ENCODE measurements at regions not wholly inside any gene's neighbourhood (a gene's known extent, or its start where the extent isn't known, plus 50 kb on each side); places are given as distances from the start of the nearest gene placed in this dataset.

DNA sequence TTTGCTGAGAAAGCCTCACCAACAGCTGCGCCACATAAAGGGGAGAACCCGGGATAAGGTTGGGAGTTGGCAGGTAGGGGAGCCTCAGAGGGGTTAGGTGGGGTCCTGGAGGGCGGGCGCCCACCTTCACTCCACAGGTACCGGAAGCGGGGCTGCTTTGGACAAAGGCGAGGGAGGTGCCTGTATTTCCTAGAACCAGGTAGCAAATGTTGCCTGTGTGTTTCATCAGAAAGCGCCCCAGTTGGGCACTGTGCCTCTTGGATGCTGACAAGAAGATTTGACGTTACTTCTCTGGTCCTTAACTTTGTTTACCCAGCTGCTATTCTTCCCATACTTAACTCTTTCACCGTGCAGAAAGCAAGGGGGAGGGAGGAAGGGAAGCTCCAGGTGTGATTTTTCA lies 278.9 kb downstream of the ZNF536 start:
- Histone ChIP-seq H3K36me3 (no peaks in the 10 kb centered on the region), H3K4me3 (no peak overlapping the region), H3K4me1 (replicated peaks) (no peaks in the 10 kb centered on the region), H3K27me3 (replicated peaks; ENCODE audit: insufficient read depth) (peaks cover 3% of the 10 kb centered on the region), H3K27ac (no peak overlapping the region), H3K9me3 (no peaks in the 10 kb centered on the region)
- WGBS, result 38% methylated on average over 10 of the region's 10 CpGs
- intact Hi-C loops (cut with DNase I), result loop anchor here (10.0 kb wide), 1 partner anchor 876 kb away; no protein-coding TSS in a partner anchor
- DNase-seq (ENCODE audit: low spot score), result no peak
- TF ChIP-seq, protein P1, sequence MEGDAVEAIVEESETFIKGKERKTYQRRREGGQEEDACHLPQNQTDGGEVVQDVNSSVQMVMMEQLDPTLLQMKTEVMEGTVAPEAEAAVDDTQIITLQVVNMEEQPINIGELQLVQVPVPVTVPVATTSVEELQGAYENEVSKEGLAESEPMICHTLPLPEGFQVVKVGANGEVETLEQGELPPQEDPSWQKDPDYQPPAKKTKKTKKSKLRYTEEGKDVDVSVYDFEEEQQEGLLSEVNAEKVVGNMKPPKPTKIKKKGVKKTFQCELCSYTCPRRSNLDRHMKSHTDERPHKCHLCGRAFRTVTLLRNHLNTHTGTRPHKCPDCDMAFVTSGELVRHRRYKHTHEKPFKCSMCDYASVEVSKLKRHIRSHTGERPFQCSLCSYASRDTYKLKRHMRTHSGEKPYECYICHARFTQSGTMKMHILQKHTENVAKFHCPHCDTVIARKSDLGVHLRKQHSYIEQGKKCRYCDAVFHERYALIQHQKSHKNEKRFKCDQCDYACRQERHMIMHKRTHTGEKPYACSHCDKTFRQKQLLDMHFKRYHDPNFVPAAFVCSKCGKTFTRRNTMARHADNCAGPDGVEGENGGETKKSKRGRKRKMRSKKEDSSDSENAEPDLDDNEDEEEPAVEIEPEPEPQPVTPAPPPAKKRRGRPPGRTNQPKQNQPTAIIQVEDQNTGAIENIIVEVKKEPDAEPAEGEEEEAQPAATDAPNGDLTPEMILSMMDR (IDR thresholded peaks at IDR 0.05), result no peak
- TF ChIP-seq POLR2A (IDR thresholded peaks at IDR 0.05) (no peak), POLR2AphosphoS5 (IDR thresholded peaks at IDR 0.05) (no peak)

- intact Hi-C loops (cut with DNase I), result loop anchor here (10.0 kb wide), 1 partner anchor 875 kb away; no protein-coding TSS in a partner anchor
- Histone ChIP-seq H3K27me3 (replicated peaks; ENCODE audit: insufficient read depth) (peaks cover 3% of the 10 kb centered on the region), H3K36me3 (no peaks in the 10 kb centered on the region), H3K4me3 (no peak overlapping the region), H3K27ac (no peak overlapping the region), H3K4me1 (replicated peaks) (no peaks in the 10 kb centered on the region), H3K9me3 (no peaks in the 10 kb centered on the region)
- 17% methylated on average over 9 of the region's 9 CpGs for WGBS
- TF ChIP-seq, protein P1 (IDR thresholded peaks at IDR 0.05), result peak; percentile 50 to 70 (median 63)
- TF ChIP-seq POLR2AphosphoS5 (IDR thresholded peaks at IDR 0.05) (peak; percentile 9), POLR2A (IDR thresholded peaks at IDR 0.05) (no peak)
- no peak for DNase-seq (ENCODE audit: low spot score)
Measured at GRCh38 chr19:30649934-30650614, 277.9 kb downstream of the ZNF536 start.

DNA sequence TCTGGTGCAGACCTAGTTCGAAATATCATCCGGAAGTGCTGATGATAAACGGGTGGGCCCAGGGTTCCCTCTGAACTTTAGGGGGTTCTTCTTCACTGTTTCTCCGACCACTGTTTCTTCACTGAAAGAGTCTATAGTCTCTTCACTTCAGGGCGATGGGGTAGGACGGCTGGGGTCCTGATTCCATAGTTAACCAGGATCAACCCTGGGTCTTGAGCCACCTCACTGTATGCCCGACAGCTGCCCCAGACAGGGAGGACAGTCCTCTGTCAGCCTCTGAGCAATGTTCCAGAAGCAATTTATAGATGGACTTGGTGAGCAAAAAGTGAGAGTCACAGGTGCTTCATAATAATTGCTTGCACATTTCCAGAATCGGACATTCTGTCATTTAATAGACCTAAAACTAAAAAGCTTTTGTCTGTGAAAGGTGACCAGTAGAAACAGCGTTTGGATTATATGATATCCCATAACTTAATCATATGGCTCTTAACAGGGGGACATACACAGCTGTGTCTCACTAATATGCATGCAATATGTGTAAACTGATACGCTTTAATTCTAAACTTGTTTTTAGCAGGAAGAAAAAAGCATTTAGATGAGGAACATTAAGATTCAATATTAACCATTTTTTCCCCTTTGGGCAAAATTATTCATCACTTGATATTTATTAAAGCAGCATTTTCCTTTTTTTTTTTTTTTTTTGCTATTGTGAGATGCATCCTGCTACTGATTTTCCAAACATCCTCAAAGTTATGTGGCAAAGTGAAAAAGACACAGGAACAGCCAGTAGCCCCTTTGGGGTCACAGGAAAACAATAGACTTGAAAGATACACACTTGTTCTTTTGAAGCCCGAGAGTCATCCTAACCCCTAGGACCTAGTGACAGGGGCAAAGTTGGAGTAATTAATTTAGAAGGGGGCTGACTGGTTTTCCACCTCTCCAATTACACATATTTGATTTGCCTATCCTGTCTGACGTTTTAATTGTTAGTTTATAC lies 277.0 kb downstream of the ZNF536 start:
- H3K36me3 ChIP-seq, result no peaks in the 10 kb centered on the region
- H3K27ac ChIP-seq, result no peak overlapping the region
- WGBS, result 78% methylated on average over 12 of the region's 12 CpGs
- no peak for DNase-seq (ENCODE audit: low spot score)
- no peaks in the 10 kb centered on the region for H3K9me3 ChIP-seq
- TF ChIP-seq, protein P1 (IDR thresholded peaks at IDR 0.05), result no peak
- no peak for TF ChIP-seq POLR2AphosphoS5 (IDR thresholded peaks at IDR 0.05)
- TF ChIP-seq POLR2A (IDR thresholded peaks at IDR 0.05), result no peak
- intact Hi-C loops (cut with DNase I), result no loop called here
- H3K4me1 ChIP-seq (replicated peaks), result no peaks in the 10 kb centered on the region
- H3K4me3 ChIP-seq, result no peak overlapping the region
- peaks cover 3% of the 10 kb centered on the region for H3K27me3 ChIP-seq (replicated peaks; ENCODE audit: insufficient read depth)

- WGBS, result 57% methylated on average over 19 of the region's 19 CpGs
- TF ChIP-seq, protein P1 (IDR thresholded peaks at IDR 0.05), result no peak
- H3K4me3 ChIP-seq, result no peak overlapping the region
- no peak overlapping the region for H3K27ac ChIP-seq
- no peaks in the 10 kb centered on the region for H3K9me3 ChIP-seq
- peaks cover 3% of the 10 kb centered on the region for H3K27me3 ChIP-seq (replicated peaks; ENCODE audit: insufficient read depth)
- H3K36me3 ChIP-seq, result no peaks in the 10 kb centered on the region
- no peak for DNase-seq (ENCODE audit: low spot score)
- intact Hi-C loops (cut with DNase I), result loop anchor here (2.0 kb wide), 1 partner anchor 421 kb away; no protein-coding TSS in a partner anchor
- H3K4me1 ChIP-seq (replicated peaks), result no peaks in the 10 kb centered on the region
Measured at GRCh38 chr19:30647891-30648720, 275.9 kb downstream of the ZNF536 start.

All from prostate gland (tissue), 2 donors.